HG03196 (cell line): ENCODE measurements at regions not wholly inside any gene's neighbourhood (a gene's known extent, or its start where the extent isn't known, plus 50 kb on each side); places are given as distances from the start of the nearest gene placed in this dataset.
"Not testable (repeated sequence)": the region's sequence is repeated elsewhere in the genome, so short reads cannot be mapped to it uniquely, and the experiment has no call there.

Experiments used
- ATAC-seq: cut with Tn5 transposase; IDR thresholded peaks from one replicate; pipeline ENCODE4 v1.9.1; 2021; ENCODE audit not compliant: unreplicated experiment

DNA sequence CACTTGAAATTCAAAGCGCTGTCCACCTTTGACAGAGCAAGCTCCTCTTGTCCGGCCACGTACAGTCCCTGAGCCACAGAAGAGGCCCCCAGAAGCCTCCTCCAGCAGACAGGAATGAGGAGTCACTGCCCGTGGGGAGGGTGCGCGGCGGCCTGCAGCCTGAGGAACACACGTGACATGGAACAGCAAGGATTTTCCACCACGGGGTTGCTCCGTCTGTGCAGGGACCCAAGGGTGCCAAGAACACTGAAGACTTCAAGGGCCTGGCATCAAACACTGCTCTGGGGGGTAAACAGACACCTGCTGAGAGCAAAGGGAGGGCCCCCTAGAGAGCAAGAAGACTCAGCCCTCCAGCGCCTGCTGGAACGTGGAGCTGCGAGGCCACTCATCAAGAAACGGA lies 237.9 kb upstream of the SGCG start:
- ATAC-seq, result not testable (repeated sequence)

DNA sequence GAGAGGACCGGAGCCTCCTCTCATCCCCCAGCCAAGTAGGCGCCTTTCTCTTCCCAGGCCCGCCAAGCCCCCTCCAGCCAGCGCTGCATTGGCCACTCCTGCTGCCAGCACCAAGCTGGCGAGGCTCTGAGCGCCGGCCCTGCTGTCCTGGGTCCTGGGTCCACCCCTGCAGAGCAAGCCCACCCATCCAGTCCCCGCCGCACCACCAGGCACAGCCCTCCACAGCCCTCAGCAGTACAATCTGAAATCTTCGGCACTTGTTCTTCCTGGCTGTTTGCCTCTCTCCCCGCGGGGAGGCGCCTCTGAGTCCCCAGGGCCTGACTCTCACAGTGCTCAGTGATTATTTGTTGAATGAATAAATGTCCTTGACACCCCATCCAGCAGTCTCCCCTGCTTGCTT lies 236.4 kb upstream of the SGCG start:
- ATAC-seq, result no peak

DNA sequence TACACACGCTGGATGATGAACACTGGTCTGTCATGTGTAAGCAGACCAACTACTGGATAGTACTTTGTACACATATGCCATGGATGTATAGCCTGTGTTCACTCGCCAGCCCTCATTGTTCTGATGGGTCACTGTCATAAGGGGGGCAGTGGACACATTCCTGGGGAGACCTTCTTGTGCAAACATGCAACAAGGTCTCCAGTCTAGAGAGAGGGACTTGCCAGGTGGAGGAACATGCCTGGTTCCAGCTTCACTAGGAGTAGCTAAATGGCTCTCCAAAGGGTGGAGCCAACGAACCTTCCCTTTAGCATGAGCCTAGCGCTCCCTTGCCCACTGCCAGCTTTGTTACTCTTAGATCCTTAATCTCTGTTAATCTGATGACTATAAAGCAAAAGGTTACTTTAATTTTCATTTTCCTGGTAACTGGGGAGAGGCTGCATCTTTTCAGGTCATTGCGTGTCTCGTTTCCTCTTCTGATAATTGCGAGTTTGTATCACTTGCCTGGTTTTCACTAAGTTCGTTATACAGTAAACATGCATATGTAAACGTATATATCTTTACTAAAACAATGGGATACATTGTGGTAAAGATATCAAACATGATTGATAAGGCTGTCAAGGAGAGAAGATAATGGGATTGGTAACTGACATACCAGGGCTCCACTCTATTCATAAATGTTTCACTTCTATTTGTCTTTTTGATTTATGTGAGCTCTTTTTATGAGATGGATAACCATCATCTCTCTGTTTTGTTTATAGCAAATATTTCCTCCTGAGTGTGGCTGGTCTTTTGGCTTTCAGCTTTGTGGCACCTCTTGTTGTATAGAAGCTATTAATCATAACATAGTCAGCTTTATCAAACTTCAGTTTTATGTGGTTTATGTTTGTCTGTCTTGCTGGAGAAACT lies 235.2 kb upstream of the SGCG start:
- ATAC-seq, result no peak

DNA sequence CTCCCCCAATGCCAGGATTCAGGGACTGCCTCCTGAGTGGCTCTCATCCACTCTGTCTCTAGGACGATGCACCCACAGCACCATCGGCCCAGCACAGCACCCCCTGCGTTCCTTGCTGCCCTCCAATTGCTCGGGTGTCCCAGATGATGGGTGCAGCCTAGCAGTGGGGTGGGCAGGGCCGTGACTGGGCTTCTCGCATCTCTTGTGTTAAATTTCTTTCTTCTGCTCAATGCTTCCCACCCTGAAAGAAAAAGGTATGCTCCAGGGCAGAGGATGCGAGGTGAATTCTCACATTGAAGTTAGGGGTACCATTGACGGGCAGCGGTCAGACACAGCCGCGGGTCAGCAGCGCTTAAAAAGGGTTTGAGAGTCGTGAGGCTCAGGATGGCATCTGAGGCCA lies 232.4 kb upstream of the SGCG start:
- ATAC-seq, result no peak

DNA sequence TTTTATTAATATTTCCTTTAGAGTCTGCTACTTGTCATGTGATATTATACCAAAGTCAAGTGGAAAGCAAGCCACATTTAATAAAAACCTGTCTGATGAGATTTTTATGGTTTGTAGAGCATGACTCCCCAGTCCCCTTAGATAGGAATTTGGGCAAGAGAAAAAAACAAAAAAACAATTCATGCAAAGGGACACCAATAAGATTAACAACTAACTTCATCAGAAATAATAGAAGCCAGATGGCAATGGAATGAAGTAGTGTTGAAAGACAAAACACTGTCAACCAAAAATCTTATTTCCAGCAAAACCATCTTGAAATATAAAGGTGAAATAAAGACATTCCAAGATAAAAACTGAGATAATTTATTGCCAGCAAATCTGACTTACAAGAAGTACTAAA lies 228.8 kb upstream of the SGCG start:
- ATAC-seq, result not testable (repeated sequence)

DNA sequence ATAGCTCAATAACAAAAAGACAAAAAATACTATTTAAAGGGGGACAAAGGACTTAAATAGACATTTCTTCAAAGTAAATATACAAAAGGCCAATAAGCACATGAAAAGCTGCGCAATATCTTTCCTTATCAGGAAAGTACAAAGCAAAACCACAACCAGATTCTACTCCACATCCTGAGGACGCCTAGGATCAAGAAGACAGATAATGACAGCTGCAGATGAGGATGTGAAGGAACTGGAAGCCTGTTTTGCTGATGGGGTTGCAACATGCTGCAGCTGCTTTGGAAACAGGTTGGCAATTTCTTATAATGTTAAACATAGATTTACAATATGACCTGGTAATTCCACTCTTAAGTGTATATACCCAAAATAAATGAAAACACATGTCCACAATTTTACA lies 225.6 kb upstream of the SGCG start:
- ATAC-seq, result not testable (repeated sequence)

DNA sequence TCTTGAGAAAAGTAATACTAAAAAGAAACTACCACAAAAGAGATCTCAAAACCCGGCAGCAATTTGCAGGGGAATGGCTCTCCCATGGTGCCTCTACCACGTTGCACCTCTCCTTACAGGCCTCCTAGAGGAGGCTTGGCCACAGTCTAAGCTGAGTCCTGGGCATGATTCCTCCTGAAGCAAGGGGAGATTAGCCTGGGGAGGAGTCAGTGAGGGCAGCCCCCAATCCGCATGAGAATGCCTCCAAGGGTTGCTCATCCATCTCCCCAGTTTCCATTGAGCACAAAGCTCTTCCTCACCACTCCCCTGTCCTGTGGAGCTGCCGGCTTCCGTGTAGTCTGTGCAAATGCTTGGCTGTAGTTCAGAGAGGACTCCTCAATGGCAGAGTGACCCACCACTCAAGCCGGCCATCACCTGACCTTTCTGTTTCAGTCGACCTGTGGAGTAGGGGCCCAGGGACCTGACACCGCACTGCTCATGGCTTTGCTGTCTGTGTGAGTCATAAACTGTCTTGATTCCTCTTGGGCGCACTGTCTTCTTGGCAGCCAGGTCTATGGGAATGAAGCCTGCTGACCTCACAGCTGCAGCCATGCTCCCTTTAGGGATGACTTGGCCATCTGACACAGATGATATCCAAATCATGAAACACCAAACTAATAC lies 224.2 kb upstream of the SGCG start:
- not testable (repeated sequence) for ATAC-seq

DNA sequence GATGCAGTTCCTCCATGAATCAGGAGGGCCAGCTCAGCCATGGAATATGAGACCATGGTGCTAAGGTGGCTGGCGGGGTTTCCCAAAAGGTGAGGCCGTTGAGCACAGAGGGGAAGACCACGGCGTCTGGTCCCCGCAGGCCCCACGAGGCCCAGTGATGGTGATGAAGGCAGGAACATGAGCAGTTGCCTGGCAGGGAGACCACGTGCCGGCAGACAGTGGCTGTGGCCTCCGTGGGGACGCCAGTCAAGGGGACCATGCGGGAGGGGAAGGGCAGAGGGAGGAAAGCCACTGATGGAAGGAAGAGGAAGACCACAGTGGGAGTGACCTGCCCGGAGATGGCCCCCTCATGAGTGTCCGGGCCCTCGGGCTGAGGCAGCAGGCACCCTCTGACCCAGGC lies 220.9 kb upstream of the SGCG start:
- not testable (repeated sequence) for ATAC-seq

DNA sequence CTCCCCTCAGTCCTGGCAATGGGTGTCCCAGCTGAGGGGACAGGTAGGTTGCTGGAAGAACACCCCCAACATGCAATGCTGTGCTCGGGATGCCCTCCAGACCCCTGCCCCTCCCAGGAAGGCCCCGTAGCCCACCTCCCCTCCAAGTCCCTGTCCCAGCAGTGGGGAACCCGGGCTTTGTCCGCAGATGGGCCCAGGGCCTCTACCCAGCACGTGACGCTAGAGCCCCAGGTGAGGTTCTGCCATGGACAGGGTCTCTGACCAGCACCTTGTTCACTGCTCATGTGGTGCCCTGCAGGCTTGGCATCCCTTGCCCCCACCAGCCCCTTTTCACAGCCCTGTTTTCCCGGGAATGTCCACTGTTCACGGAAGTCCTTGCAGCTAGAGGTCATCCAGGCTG lies 220.0 kb upstream of the SGCG start:
- no peak for ATAC-seq

DNA sequence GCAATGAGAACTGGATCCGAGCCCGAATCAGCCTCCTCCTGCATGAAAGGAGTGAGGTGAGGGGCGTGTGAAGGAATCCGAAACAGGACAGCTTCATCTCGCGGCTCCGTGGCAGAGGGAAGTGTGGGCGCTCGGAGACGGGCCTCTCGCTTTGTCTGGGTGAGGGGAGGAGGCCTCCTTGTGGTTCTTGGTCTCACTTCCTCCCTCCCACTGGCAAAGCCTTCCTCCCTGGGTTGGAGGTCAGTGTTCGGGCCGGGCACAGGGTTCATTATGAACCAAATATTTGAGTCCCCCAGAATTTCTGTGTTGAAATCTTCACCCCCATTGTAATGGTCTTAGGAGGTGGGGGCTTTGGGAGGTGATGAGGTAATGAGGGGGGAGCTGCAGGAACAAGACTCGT lies 219.4 kb upstream of the SGCG start:
- ATAC-seq, result not testable (repeated sequence)

DNA sequence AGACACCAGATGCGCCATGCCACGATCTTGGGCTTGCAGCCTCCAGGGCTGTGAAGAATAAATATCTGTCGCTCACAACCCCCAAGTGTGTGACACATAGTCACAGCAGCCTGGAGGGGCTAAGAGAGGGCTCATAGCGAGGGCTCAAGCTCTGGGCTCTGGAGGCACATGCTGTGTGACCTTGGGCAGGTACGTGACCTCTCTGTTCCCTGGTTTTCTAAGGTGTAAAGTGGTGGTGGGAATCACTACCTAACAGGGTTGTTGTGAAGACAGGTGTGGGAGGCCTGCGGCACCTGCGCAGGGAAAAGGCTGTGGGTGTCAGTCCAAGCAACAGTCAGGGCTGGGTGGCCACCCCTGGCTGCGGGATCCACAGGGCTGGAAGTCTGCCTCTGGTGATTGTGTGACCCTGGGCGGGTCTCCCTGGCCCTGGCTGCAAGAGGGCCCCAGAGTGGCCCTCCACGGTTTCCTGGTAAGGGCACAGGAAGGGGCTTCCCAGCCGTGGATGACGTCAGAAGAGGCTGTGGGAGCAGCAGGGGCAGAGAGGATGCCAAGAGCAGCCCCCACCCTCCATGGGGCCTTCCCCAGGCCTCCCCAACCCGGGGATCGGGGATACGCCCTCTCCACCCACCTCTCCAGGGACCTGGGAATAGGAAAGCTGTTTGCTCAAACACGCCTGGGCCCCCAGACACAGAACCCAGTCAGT lies 218.8 kb upstream of the SGCG start:
- no peak for ATAC-seq

DNA sequence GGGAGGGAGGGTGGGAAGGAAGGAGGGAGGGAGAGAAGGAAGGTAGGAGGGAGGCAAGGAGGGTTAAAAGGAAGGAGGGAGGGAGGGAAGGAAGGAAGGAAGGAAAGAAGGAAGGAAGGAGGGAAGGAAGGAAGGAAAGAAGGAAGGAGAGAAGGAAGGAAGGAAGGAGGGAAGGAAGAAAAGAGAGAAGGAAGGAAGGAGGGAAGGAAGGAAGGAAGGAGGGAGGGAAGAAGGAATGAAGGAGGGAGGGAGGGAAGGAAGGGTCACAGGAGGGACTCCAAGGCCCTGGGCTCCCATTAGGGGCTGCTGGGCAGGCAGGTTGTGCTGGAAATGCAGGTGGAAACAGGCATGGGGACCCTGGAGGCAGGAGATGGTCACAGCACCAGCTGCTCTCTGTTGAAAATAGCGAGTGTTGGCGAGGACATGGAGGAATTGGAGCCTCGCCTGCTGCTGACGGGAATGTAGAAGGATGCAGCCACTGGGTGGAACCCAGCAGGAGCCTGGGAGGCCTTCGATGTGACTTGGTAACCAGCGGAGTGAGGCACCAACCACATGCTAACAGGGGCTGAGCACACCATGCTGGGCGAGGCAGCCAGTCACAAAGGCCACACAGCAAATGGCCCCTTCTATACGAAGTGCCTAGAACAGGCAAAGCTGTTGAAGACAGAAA lies 217.3 kb upstream of the SGCG start:
- ATAC-seq, result not testable (repeated sequence)

DNA sequence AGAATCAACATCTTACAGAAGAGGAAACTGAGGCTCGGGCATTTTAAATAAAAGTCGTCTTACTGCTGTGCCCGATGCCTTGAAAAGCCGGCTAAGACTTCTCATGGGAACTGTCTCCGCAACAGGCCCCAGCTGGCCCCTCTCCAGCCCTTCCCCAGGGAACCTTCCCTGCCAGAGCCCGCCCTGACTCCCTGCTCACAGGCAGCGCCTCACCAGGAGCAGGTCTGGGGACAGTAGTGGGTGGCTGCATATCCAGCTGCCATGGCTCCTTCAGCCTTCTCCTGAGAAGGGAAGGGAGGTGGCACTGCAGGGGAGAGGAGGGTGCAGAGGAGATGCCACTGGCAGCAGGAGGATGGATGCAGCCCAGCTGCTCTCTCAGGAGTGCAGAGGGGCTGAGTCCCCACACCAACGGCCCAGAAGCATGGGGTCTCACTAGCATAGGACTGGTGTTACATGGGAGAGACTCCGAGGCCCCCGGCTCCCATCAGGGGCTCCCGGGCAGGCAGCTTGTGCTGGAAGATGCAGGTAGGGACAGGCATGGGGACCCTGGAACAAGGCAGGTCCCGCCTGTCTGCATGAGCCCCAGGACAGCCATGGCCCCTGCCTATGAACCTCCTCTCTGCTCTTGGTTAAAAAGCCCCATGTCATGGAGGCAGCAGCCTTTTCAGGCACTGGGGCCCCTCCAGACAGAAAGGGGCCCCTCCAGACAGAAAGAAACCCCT lies 216.4 kb upstream of the SGCG start:
- ATAC-seq, result no peak

DNA sequence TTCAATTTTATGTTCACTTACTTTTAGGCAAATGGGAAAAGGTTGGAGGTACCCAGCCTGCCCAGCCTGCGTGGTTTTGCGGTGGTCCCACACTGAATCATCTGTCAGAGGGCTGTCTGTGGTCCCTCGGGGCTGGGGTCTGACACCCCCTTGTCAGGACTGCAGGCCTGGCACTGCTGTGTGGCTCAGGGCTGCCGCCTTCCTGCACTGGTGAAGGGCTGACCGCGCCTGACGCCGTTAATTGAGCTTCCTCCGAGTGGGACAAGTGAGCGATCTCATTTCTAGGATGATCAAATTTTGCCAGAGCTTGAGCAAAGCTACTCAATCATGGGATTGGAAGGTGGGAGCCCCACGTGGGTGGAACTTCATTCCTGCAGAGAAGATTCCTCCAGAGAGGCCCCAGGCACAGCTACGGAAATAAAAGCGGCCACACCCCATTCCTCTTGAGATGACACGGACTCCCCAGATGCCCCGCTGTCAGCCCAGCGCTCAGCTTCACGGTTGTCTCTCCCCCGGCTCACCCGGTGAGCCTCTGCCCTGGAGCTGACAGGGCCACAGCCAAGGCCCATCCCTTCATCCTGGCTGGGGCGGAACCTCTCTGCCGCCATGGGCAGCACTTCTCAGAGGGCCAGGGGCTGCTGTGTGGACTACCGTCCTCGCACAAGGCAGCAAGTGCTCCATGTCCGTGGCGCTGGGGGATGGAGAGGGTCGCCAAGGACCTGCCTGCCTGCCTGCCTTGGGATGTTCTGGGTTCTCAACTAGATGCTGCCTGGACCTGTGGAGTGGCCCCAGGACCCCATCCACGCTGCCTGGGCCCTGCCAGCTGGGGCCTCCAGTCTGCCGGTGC lies 215.5 kb upstream of the SGCG start:
- not testable (repeated sequence) for ATAC-seq

DNA sequence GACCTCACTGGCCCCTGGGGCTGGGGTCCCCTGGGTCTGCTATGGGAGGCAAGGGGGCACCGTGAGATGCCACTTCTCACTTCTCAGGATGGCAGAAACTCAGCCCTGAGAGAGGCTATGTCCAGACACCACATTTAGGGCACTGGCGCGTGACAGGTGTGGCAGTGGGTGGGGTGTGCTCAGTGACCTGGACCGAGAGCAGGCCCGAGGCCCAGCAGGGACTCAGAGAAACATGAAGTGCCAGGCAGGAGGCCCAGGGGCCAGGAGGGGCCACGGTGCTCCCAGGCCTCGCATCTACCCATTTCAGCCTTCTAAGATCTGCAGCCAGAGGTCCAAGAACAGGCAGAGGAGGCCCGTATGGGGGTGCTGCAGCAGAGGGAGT lies 214.9 kb upstream of the SGCG start:
- not testable (repeated sequence) for ATAC-seq

DNA sequence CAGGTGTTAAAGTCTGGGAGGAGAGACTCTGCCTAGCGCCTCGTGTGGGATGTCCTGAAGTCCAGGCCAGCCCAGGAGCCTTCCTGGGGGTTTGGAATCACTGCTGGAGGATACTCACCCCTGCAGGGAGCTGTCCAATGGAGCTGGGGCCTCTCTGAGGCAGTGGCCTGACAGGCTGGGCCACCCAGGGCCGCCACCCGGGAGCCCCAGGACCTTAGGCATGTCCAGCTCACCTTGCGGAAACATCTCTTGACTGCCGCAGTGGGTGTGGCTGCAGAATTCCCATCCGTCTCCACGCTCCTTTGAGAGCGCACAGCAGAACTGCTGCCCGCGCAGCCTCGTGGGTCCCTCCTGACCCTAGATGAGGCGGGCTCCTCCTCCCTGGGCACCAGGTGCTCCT lies 214.0 kb upstream of the SGCG start:
- ATAC-seq, result not testable (repeated sequence)

DNA sequence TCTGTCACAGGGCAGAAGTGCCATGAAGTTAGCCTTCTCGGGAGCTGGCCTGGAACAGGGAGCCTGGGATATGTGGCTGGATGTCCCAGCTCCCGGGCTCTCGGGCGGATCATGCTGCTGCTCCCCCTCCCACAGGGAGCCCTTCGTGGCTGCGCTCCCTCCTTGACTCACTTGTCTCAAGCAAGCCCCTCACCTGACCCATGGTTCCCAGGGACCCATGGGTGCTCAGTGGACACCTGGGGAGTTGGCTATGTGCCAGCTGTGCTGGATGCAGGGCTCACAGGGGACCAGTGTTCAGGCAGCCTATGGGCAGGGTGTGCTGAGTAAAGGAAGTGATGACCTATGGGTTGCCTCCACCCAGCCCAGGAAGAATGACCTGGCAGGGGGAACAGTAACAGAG lies 213.1 kb upstream of the SGCG start:
- ATAC-seq, result no peak

DNA sequence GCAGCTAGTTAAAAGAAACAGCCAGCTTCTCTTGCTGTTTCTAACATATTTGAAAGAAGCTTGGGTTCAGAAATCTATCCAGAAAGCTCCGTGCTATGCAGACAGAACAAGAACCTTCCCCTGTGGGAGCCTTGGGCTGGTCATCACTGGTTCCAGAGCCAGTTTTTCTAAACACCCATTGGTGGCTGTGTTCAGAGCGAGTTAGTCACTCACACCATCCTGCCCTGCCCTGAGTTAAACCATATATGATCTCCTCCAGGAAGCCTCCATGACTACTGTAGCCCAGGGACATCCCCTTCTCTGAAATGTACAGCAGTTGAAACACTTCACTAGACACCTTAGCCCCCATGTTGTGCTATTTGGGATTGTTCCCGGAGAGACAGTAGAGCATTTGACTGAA lies 200.8 kb upstream of the SGCG start:
- ATAC-seq, result no peak

DNA sequence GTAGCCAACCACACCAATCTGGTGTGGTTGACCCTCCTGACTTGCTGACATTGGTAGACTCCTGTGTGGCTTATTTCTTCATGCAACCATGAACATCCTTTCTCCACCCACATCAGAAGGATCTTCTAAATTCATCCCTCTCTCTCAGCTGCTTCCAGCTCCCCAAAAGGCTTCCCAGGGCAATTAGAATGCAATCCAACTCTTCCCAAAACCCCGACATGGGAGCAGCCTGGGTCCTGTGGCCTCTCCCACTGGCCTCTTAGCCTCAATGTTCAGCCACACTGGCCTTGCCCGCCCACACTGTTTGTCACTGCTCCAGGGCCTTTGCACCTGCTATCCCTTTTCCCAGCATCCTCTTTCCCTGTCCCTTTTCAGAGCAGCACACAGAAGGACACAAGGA lies 199.8 kb upstream of the SGCG start:
- no peak for ATAC-seq

DNA sequence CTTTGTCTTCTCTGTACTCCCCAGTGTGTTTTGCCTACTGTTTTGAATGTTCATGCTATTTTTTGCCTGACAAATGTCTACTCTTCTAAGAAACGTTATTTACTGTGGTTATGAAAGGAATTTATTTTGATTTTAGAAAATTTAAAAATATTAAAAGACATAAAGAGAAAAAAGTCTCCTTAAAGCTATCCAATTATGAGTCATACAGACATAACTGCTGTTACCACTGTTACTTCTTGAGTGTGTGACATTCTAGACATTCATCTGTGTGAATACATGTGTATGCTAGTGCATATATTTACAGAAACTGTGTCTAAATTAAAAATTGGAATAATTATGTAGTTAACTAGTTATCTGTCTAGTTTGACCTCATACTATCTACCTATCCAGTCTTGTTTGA lies 187.6 kb upstream of the SGCG start:
- no peak for ATAC-seq
